ENCODE measurements at regions not wholly inside any gene's neighbourhood (a gene's known extent, or its start where the extent isn't known, plus 50 kb on each side); places are given as distances from the start of the nearest gene placed in this dataset.

GRCh38 chrX:15916704-15917084 is 62.1 kb upstream of the AP1S2 start:
- Mint-ChIP-seq H3K4me1 (ENCODE audit: low read depth) (no peaks in the 10 kb centered on the region), H3K27me3 (ENCODE audit: low read depth) (peaks cover 2% of the 10 kb centered on the region), H3K9me3 (no peaks in the 10 kb centered on the region), H3K4me3 (no peak overlapping the region), H3K36me3 (ENCODE audit: insufficient read depth) (no peaks in the 10 kb centered on the region)
- DNase-seq (no peak), ATAC-seq (no peak)

- Mint-ChIP-seq H3K4me3 (no peak overlapping the region), H3K36me3 (ENCODE audit: insufficient read depth) (no peaks in the 10 kb centered on the region), H3K9me3 (no peaks in the 10 kb centered on the region), H3K27me3 (ENCODE audit: low read depth) (peaks cover 2% of the 10 kb centered on the region), H3K4me1 (ENCODE audit: low read depth) (no peaks in the 10 kb centered on the region)
- ATAC-seq (no peak), DNase-seq (no peak)
Measured at GRCh38 chrX:15915959-15916703, 61.5 kb upstream of the AP1S2 start.

GRCh38 chrX:15914486-15914885 is 59.9 kb upstream of the AP1S2 start:
- peaks cover 2% of the 10 kb centered on the region for H3K27me3 Mint-ChIP-seq (ENCODE audit: low read depth)
- H3K9me3 Mint-ChIP-seq: no peaks in the 10 kb centered on the region
- no peaks in the 10 kb centered on the region for H3K36me3 Mint-ChIP-seq (ENCODE audit: insufficient read depth)
- no peak overlapping the region for H3K4me3 Mint-ChIP-seq
- H3K4me1 Mint-ChIP-seq (ENCODE audit: low read depth): no peaks in the 10 kb centered on the region
- DNase-seq: no peak
- ATAC-seq: no peak

- no peak overlapping the region for H3K4me3 Mint-ChIP-seq
- H3K9me3 Mint-ChIP-seq: no peaks in the 10 kb centered on the region
- peaks cover 2% of the 10 kb centered on the region for H3K27me3 Mint-ChIP-seq (ENCODE audit: low read depth)
- ATAC-seq (no peak), DNase-seq (no peak)
- no peaks in the 10 kb centered on the region for H3K4me1 Mint-ChIP-seq (ENCODE audit: low read depth)
- H3K36me3 Mint-ChIP-seq (ENCODE audit: insufficient read depth): no peaks in the 10 kb centered on the region
Measured at GRCh38 chrX:15913146-15913545, 58.5 kb upstream of the AP1S2 start.

GRCh38 chrX:15911734-15912550 is 57.3 kb upstream of the AP1S2 start:
- ATAC-seq: no peak
- Mint-ChIP-seq H3K27me3 (ENCODE audit: low read depth) (no peaks in the 10 kb centered on the region), H3K36me3 (ENCODE audit: insufficient read depth) (no peaks in the 10 kb centered on the region), H3K9me3 (no peaks in the 10 kb centered on the region), H3K4me3 (no peak overlapping the region), H3K4me1 (ENCODE audit: low read depth) (no peaks in the 10 kb centered on the region)
- DNase-seq: no peak

- H3K36me3 Mint-ChIP-seq (ENCODE audit: insufficient read depth): no peaks in the 10 kb centered on the region
- H3K4me1 Mint-ChIP-seq (ENCODE audit: low read depth): no peaks in the 10 kb centered on the region
- H3K9me3 Mint-ChIP-seq: no peaks in the 10 kb centered on the region
- H3K4me3 Mint-ChIP-seq: no peak overlapping the region
- ATAC-seq (no peak), DNase-seq (no peak)
- H3K27me3 Mint-ChIP-seq (ENCODE audit: low read depth): no peaks in the 10 kb centered on the region
Measured at GRCh38 chrX:15909605-15910004, 55.0 kb upstream of the AP1S2 start.

- no peak overlapping the region for H3K4me3 Mint-ChIP-seq
- ATAC-seq (no peak), DNase-seq (no peak)
- no peaks in the 10 kb centered on the region for H3K9me3 Mint-ChIP-seq
- H3K36me3 Mint-ChIP-seq (ENCODE audit: insufficient read depth): no peaks in the 10 kb centered on the region
- H3K4me1 Mint-ChIP-seq (ENCODE audit: low read depth): no peaks in the 10 kb centered on the region
- no peaks in the 10 kb centered on the region for H3K27me3 Mint-ChIP-seq (ENCODE audit: low read depth)
Measured at GRCh38 chrX:15908603-15909290, 54.1 kb upstream of the AP1S2 start.

- DNase-seq: no peak
Measured at GRCh38 chrX:15906041-15906943, 51.7 kb upstream of the AP1S2 start.

More at GRCh38 chrX:15906041-15906943, 51.7 kb upstream of the AP1S2 start:
- peaks cover 6% of the 10 kb centered on the region for H3K9me3 Mint-ChIP-seq
- H3K27me3 Mint-ChIP-seq (ENCODE audit: low read depth): no peaks in the 10 kb centered on the region
- H3K36me3 Mint-ChIP-seq (ENCODE audit: insufficient read depth): peaks cover 3% of the 10 kb centered on the region
- no peak for ATAC-seq
- no peak overlapping the region for H3K4me3 Mint-ChIP-seq
- no peaks in the 10 kb centered on the region for H3K4me1 Mint-ChIP-seq (ENCODE audit: low read depth)
